Heart right ventricle (tissue), 16 donors: ENCODE measurements at regions not wholly inside any gene's neighbourhood (a gene's known extent, or its start where the extent isn't known, plus 50 kb on each side); places are given as distances from the start of the nearest gene placed in this dataset.

ENCODE experiments used
- ATAC-seq, 8 donors: fragments of 200-7000 bp; cut with Tn5 transposase; one replicate each; pipeline ENCODE4 v1.9.1; 2020; ENCODE audit warnings: mild to moderate bottlenecking in 8 of 8, moderate library complexity in 8 of 8, moderate number of reproducible peaks in 1 of 8
- DNase-seq, 2 donors: peaks; one replicate each; pipeline ENCODE4 v3.0.0-alpha.2; 2020
- H3K27ac ChIP-seq, 10 donors: fragments of 200-600 bp; sonication (generic) in 2 of 10; one replicate each; pipeline versions ENCODE4 v1.5.0 to v1.8.0; 2020 to 2022; ENCODE audit warnings: mild to moderate bottlenecking in 3 of 10
- H3K27me3 ChIP-seq, 7 donors: fragments of 200-600 bp; one replicate each; pipeline ENCODE4 v1.8.0; 2021 to 2022; ENCODE audit warnings: mild to moderate bottlenecking in 2 of 7
- H3K36me3 ChIP-seq, 9 donors: fragments of 200-600 bp; sonication (generic) in 1 of 9; one replicate each; pipeline versions ENCODE4 v1.5.0 to v1.8.0; 2020 to 2022; ENCODE audit warnings: mild to moderate bottlenecking in 2 of 9
- H3K4me1 ChIP-seq, 9 donors: fragments of 200-600 bp; sonication (generic) in 1 of 9; one replicate each; pipeline versions ENCODE4 v1.5.0 to v1.8.0; 2020 to 2022; ENCODE audit warnings: mild to moderate bottlenecking in 4 of 9
- H3K4me3 ChIP-seq, 10 donors: fragments of 200-600 bp; sonication (generic) in 2 of 10; one replicate each; pipeline versions ENCODE4 v1.5.0 to v1.8.0; 2020 to 2022; ENCODE audit warnings: mild to moderate bottlenecking in 7 of 10, moderate library complexity in 2 of 10
- H3K9me3 ChIP-seq, 11 donors: fragments of 200-600 bp in 10 of 11; sonication (generic) in 2 of 11; one replicate each; pipeline versions ENCODE4 v1.5.0 to v1.8.0; 2013 to 2022; ENCODE audit warnings: mild to moderate bottlenecking in 2 of 11, control low read depth in 1 of 11, moderate library complexity in 1 of 11
- WGBS, 2 donors: extraction: QIAGEN DNeasy Blood & Tissue Kit; methylation state at CpG; one replicate each; pipeline ENCODE4 v1.1.7; 2013; ENCODE audit warnings: inconsistent platforms in 1 of 2; 5-methylcytosine and 5-hydroxymethylcytosine counted together
- intact Hi-C, 10 donors: fragments of 100-400 bp; cut with DNase I; formaldehyde crosslinking; loops; one replicate each; pipeline versions ENCODE4 v1.11.1 to v1.14.2; 2022
- TF ChIP-seq, protein P1 (sequence below), 9 donors: fragments of 200-600 bp; sonication (generic) in 2 of 9; IDR thresholded peaks; one replicate each; pipeline versions ENCODE4 v1.5.0 to v1.8.0; 2021 to 2022; ENCODE audit warnings: antibody characterized with exemption in 9 of 9, mild to moderate bottlenecking in 5 of 9, moderate library complexity in 1 of 9
- donor health status: Arrhythmogenic right ventricular cardiomyopathy.
- donor health status: ischemic (EF 13 %, LVEDD 7.1; RV severe dilation, severe dysfunction).
- donor health status: healthy with polysubstance abuse.
- donor health status: DM: no; HTN: yes; CAD: no.
- donor health status: DM: no; HTN: no; CAD: no.
- donor health status: ischemic (EF 25% LVEDD 6.9; RV normal size, moderate dysfunction).
- donor health status: ischemic (EF 25% LVEDD 5.7; RV mildly dilated, moderate dysfunction).
- donor health status: healthy.
- donor health status: DM: yes; HTN: yes; CAD: no.
- donor health status: Ischemic cardiomyopathy.
- donor health status: ischemic (EF 35%, LVEDD 5.7; RV mildly dilated, moderate dysfunction).
- donor health status: nonischemic (EF 11% LVEDD 7.7; RV severe dilation, severe dysfunction).
- donor health status: DM: yes; HTN: yes; CAD: no.
- donor health status: PGD.
- donor health status: ischemic (EF 29% LVEDD 5.4; RV normal size, mild dysfunction).
- donor health status: nonischemic (EF 23%, LVEDD 6.1; RV moderate dilation, normal function).

DNA sequence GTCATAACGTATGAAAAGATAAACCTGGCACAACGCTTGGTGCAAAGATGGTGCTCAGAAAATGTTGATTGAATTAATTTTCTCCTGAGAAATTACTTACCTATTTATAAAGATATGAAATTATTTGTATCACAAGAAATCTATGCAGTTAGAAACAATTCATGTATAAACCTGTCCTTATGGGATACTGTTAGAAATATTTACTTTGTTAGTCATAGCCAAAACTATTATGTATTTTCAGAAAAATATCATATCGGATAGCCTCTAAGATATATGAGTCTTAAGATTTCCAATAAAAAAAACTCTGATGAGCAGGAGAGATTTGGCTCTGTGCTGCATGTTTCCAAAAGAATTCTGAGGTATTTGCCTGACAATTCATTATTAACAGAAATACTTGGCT, 880.7 kb downstream of the LRRTM4 start:
- 65 to 72% methylated on average over 3 of the region's 3 CpGs for WGBS, 2 donors
- no peak for DNase-seq
- Histone ChIP-seq H3K27ac (peak overlapping the region in 5 of 10 donors; percentile 11 to 66 (median 57)), H3K4me3 (no peak overlapping the region), H3K4me1 (peaks cover 0 to 15% (median 0%) of the 10 kb centered on the region in 9 donors), H3K9me3 (peaks cover 0 to 34% (median 11%) of the 10 kb centered on the region in 11 donors), H3K27me3 (no peaks in the 10 kb centered on the region), H3K36me3 (no peaks in the 10 kb centered on the region)
- intact Hi-C loops: no loop called here
- ATAC-seq: no peak
- TF ChIP-seq, protein P1, sequence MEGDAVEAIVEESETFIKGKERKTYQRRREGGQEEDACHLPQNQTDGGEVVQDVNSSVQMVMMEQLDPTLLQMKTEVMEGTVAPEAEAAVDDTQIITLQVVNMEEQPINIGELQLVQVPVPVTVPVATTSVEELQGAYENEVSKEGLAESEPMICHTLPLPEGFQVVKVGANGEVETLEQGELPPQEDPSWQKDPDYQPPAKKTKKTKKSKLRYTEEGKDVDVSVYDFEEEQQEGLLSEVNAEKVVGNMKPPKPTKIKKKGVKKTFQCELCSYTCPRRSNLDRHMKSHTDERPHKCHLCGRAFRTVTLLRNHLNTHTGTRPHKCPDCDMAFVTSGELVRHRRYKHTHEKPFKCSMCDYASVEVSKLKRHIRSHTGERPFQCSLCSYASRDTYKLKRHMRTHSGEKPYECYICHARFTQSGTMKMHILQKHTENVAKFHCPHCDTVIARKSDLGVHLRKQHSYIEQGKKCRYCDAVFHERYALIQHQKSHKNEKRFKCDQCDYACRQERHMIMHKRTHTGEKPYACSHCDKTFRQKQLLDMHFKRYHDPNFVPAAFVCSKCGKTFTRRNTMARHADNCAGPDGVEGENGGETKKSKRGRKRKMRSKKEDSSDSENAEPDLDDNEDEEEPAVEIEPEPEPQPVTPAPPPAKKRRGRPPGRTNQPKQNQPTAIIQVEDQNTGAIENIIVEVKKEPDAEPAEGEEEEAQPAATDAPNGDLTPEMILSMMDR (IDR thresholded peaks at IDR 0.05): no peak

DNA sequence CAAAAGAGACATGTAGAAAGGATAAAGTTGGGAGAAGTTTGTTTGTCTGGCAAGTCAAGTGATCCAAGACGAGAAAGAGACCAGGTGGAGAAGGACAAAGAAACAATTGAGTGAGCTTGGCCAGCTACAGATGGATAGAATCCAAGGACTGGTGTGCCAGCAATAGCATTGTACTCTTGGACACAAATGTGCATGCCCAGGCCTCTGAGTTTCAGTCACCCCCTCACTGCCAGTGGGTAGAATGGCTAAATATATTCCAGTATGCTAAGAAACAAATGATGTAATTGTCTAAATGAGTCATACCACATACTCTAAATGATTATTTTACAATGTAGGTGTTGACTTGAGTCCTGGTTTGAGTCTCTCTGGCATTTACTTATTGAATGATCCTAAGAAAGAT, 881.3 kb downstream of the LRRTM4 start:
- Histone ChIP-seq H3K27ac (peak overlapping the region in 5 of 10 donors; percentile 10 to 66 (median 57)), H3K36me3 (no peaks in the 10 kb centered on the region), H3K4me3 (no peak overlapping the region), H3K9me3 (peaks cover 0 to 30% (median 11%) of the 10 kb centered on the region in 11 donors), H3K4me1 (peaks cover 0 to 15% (median 0%) of the 10 kb centered on the region in 9 donors), H3K27me3 (no peaks in the 10 kb centered on the region)
- peak; percentile 86 to 99 (median 98) for ATAC-seq
- 24 to 33% methylated on average over 1 of the region's 1 CpG for WGBS, 2 donors
- intact Hi-C loops: no loop called here
- peak in 1 of 2 donors; percentile 72 for DNase-seq
- TF ChIP-seq, protein P1 (IDR thresholded peaks at IDR 0.05): no peak

DNA sequence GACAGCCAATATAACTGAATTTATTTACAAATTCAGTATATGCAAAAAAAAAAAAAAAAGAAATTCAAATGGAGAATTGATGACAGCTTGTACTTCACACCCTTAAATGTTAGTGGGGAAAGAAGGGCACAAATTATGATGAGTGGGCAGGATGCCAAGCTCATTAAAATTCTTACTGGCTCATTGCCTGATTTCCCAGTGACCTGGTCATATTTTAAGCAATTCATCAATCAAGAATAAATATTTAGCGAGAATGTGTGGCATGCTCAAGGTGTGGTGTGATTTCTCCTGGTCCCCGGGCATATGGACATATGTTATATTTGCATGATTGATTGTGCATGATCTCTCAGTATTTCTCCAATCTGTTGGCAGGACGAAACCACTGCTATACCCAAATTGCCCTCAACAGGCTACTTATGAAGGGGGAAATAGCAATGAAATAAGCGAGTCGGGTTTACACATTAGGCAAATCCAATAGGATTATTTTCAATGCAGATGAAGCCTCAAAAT, 883.0 kb downstream of the LRRTM4 start:
- DNase-seq (no peak), ATAC-seq (no peak)
- intact Hi-C loops: no loop called here
- Histone ChIP-seq H3K27me3 (no peaks in the 10 kb centered on the region), H3K36me3 (no peaks in the 10 kb centered on the region), H3K27ac (no peak overlapping the region), H3K9me3 (peaks cover 0 to 14% (median 8%) of the 10 kb centered on the region in 11 donors), H3K4me3 (no peak overlapping the region), H3K4me1 (peaks cover 0 to 15% (median 0%) of the 10 kb centered on the region in 9 donors)
- TF ChIP-seq, protein P1 (IDR thresholded peaks at IDR 0.05): no peak
- WGBS, 2 donors: 60 to 66% methylated on average over 5 of the region's 5 CpGs

DNA sequence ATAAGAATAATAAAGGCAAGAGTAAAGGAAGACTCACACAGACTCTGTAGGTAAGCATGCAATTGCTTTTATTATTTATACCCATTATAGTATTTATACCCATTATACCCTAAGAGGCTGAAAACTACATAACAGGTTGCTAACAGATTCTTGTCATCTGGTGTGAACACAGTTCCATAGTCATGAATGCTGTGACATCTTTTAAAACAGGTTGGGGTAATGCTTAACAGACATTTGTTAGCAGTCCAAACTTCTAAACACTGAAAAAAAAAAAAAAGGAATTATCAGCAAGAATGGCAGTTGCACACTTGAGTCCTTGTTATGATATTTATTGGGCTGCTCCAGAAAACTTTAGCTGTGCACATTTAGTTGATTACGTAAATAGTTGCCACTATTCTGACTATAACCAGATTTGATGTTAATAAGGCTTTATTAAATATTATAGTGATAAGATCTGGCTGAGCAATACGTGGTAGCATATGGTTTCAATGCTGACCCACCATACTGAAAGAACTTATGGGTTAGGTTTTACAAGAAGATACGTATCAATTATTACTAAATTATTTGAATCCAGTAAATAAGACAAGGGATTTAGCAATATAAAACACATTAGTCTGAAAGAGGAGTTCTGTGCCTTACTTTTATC, 888.8 kb downstream of the LRRTM4 start:
- Histone ChIP-seq H3K4me3 (no peak overlapping the region), H3K4me1 (no peaks in the 10 kb centered on the region), H3K27me3 (no peaks in the 10 kb centered on the region), H3K36me3 (no peaks in the 10 kb centered on the region), H3K9me3 (peaks cover 0 to 2% (median 0%) of the 10 kb centered on the region in 11 donors), H3K27ac (no peak overlapping the region)
- DNase-seq (no peak), ATAC-seq (no peak)
- intact Hi-C loops: no loop called here
- WGBS, 2 donors: 85 to 86% methylated on average over 3 of the region's 3 CpGs
- TF ChIP-seq, protein P1 (IDR thresholded peaks at IDR 0.05): no peak
